Urinary bladder (tissue), 3 donors: ENCODE measurements at regions not wholly inside any gene's neighbourhood (a gene's known extent, or its start where the extent isn't known, plus 50 kb on each side); places are given as distances from the start of the nearest gene placed in this dataset.

Experiments used
- DNase-seq: peaks from one replicate; pipeline ENCODE4 v3.0.0-alpha.2; 2015; ENCODE audit errors: extremely low spot score
- H3K27ac ChIP-seq: one replicate; pipeline ENCODE4 v1.5.1; 2013; ENCODE audit warnings: low read depth, mild to moderate bottlenecking, moderate library complexity
- H3K36me3 ChIP-seq: one replicate; pipeline ENCODE4 v1.6.1; 2013; ENCODE audit warnings: mild to moderate bottlenecking, moderate library complexity; ENCODE audit not compliant: insufficient read depth
- H3K4me1 ChIP-seq: one replicate; pipeline ENCODE4 v1.6.1; 2013; ENCODE audit warnings: mild to moderate bottlenecking, moderate library complexity; ENCODE audit not compliant: insufficient read depth
- H3K4me3 ChIP-seq: one replicate; pipeline ENCODE4 v1.5.1; 2013; ENCODE audit warnings: low read depth, low read length
- WGBS: extraction: QIAGEN DNeasy Blood & Tissue Kit; methylation state at CpG from one replicate; pipeline ENCODE4 v1.1.7; 2013; 5-methylcytosine and 5-hydroxymethylcytosine counted together
- donor health status: healthy with polysubstance abuse.
- donor health status: healthy.

- Histone ChIP-seq H3K4me1 (no peaks in the 10 kb centered on the region), H3K27ac (no peak overlapping the region), H3K36me3 (no peaks in the 10 kb centered on the region), H3K4me3 (no peak overlapping the region)
- no peak for DNase-seq
- WGBS, result 80% methylated on average over 1 of the region's 1 CpG
Observed at GRCh38 chr7:45443263-45443662, 130.9 kb upstream of the ADCY1 start.

DNA sequence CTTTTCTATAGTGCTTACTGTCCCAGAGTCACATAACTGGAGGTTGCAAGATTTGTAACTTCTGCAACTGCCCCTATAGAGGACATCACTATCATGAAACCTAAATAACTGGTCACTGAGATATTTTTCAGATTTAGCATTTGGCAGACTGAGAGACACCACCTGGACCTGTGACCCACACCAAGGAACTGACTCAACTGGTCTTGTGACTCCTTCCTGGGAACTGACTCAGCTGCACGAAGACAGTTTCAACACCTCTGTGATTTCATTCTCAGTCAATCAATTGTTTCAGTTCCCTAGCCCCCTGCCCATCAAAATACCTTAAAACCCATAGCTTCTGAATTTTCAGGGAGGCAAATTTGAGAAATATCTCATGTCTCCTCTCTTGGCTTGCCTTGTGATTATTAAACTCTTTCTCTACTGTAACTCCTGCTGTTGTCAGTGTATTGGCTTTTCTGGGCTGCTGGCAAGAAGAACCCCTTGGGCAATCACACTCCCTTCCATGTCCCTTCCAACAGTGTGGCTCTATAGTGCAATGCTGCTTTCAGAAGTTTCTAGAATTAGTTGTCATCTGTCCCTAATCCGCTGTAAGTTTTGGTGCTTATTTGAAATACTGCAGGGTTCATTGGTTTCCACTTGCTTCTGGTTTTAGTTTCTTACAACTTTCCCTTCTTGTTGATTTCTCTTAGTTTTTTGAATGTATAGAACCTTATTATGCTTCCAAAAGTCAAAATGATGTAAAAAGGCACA, 127.8 kb upstream of the ADCY1 start:
- no peak for DNase-seq
- Histone ChIP-seq H3K4me1 (no peaks in the 10 kb centered on the region), H3K36me3 (no peaks in the 10 kb centered on the region), H3K27ac (no peak overlapping the region), H3K4me3 (no peak overlapping the region)
- WGBS, result 79% methylated on average over 2 of the region's 2 CpGs

GRCh38 chr7:45447296-45447695, 126.9 kb upstream of the ADCY1 start:
- H3K4me3 ChIP-seq, result no peak overlapping the region
- 71% methylated on average over 1 of the region's 1 CpG for WGBS
- no peak overlapping the region for H3K27ac ChIP-seq
- H3K4me1 ChIP-seq, result no peaks in the 10 kb centered on the region
- no peaks in the 10 kb centered on the region for H3K36me3 ChIP-seq
- no peak for DNase-seq

- no peak for DNase-seq
- no peak overlapping the region for H3K4me3 ChIP-seq
- H3K27ac ChIP-seq, result no peak overlapping the region
- H3K36me3 ChIP-seq, result no peaks in the 10 kb centered on the region
- no peaks in the 10 kb centered on the region for H3K4me1 ChIP-seq
- 89% methylated on average over 2 of the region's 2 CpGs for WGBS
Observed at GRCh38 chr7:45450571-45451204, 123.5 kb upstream of the ADCY1 start.

GRCh38 chr7:45451342-45452035, 122.7 kb upstream of the ADCY1 start:
- Histone ChIP-seq H3K36me3 (no peaks in the 10 kb centered on the region), H3K4me1 (no peaks in the 10 kb centered on the region), H3K4me3 (no peak overlapping the region), H3K27ac (no peak overlapping the region)
- DNase-seq, result no peak
- WGBS, result 57% methylated on average over 2 of the region's 2 CpGs

DNA sequence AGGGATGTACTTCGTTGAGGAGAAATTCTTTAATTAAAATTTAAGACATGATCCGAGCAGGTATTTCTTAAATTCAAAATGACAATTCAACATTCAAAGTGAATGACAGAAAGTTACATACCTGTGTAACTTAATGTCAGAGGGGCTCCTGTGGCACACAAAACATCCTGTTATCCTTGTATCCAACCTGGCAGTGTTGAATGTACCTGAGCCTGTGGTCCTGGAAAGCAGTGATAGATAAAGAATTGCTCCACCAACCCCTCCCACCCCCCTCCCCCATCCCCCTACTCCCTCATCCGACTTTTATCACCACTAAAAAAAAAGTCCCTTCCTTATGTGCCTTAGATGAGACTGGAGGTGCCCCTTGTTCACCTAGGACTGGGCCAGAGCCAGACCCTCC, 119.4 kb upstream of the ADCY1 start:
- no peaks in the 10 kb centered on the region for H3K4me1 ChIP-seq
- no peak for DNase-seq
- no peaks in the 10 kb centered on the region for H3K36me3 ChIP-seq
- no peak overlapping the region for H3K27ac ChIP-seq
- WGBS, result 59% methylated on average over 3 of the region's 3 CpGs
- H3K4me3 ChIP-seq, result no peak overlapping the region

DNA sequence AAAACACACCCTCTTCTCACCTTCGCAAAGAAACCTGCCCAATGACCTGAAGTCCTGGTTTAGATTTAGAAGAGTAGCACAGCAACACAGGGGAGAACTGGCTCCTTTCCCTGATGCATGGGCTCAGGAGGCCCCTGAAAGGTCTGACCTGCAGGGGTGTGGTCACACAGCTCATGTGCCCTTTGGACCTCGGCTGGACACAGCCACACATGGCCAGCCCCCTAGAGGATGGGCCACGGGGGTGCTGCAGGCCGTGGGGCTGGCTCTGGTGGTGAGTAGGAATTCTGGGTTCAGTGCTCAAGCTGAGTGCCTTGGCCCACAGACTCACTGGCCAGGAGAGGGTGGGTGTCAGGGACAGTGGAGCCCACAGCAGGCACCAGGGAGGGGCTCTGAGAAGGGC, 118.5 kb upstream of the ADCY1 start:
- no peak for DNase-seq
- H3K4me3 ChIP-seq, result no peak overlapping the region
- no peak overlapping the region for H3K27ac ChIP-seq
- no peaks in the 10 kb centered on the region for H3K4me1 ChIP-seq
- WGBS, result 67% methylated on average over 4 of the region's 4 CpGs
- no peaks in the 10 kb centered on the region for H3K36me3 ChIP-seq

DNA sequence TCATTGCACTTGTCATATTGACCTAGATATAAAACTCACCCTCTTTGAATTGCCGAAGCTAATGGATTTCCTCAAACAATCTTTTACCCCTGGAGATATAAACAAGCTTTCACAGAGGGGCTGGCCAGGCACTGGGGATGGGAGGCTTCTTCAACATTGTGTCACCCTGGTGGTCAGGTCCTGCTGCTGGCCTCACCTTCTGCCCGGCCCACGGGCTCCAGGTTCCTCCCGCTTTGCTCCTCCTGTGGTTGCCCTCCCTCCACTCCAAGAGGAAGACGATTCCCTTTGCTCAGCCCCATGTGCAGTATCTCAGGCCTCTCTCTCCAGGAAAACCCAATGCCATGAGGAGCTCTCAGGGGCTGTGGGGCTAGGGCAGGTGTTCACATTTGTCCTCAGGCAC, 118.1 kb upstream of the ADCY1 start:
- Histone ChIP-seq H3K4me1 (no peaks in the 10 kb centered on the region), H3K4me3 (no peak overlapping the region), H3K27ac (no peak overlapping the region), H3K36me3 (no peaks in the 10 kb centered on the region)
- DNase-seq, result no peak
- 67% methylated on average over 5 of the region's 5 CpGs for WGBS

DNA sequence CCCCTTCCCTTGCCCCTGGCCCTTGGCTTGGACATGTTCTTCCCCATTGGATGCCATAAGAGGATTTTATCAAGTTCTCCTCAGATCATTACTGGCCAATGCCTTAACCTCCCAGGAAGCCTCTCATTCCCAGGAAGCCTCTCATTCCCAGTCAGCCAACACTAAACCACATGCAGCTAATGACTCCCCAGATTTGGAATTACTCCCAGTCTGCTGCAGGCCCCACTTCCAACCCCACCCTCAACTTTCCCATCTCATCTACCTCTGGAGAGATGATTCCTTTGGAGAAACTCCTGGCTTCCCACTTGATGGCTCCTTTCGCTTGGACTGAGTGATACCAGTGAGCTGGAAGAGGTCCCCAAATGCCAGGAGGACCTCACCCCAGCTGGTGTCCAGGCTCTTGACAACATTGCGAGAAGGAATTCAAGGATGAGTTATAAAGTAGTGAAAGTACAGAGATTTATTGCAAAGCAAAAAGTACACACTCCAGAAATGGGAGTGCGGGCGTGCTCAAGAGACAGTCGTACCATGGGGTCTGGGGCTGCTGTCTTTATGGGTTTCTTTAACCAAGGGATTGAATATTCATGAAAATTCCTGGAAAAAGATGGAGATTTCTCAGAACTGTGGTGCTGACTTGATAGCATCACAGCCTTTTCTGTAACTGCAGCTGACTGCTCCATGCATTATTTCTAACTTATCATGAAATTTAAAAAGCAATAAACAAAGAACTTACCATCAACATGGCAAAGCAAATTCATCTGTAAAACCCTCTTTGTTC, 117.2 kb upstream of the ADCY1 start:
- no peak for DNase-seq
- H3K36me3 ChIP-seq, result no peaks in the 10 kb centered on the region
- no peak overlapping the region for H3K27ac ChIP-seq
- no peak overlapping the region for H3K4me3 ChIP-seq
- WGBS, result 67% methylated on average over 5 of the region's 5 CpGs
- no peaks in the 10 kb centered on the region for H3K4me1 ChIP-seq

DNA sequence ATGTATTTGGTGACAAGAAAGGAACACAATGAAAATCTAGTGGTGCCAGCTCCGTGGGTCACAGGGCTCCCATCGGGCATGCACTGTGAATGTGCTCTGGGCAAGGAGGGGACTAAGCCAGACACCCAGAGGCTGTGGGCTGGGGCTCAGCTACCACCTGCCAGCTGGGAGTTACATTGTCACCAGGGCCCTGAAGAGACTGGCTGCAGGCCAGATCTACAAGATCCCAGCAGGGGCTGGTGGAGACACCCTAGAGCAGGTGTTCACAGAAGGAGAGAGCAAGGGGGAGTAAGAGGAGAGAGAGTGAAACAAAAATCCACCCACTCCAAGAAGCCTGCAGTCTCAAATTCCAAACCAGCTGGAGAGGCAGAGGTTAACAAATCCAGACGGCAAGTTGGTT, 116.6 kb upstream of the ADCY1 start:
- 63% methylated on average over 3 of the region's 3 CpGs for WGBS
- DNase-seq, result no peak
- Histone ChIP-seq H3K27ac (no peak overlapping the region), H3K4me3 (no peak overlapping the region), H3K36me3 (no peaks in the 10 kb centered on the region), H3K4me1 (no peaks in the 10 kb centered on the region)

DNA sequence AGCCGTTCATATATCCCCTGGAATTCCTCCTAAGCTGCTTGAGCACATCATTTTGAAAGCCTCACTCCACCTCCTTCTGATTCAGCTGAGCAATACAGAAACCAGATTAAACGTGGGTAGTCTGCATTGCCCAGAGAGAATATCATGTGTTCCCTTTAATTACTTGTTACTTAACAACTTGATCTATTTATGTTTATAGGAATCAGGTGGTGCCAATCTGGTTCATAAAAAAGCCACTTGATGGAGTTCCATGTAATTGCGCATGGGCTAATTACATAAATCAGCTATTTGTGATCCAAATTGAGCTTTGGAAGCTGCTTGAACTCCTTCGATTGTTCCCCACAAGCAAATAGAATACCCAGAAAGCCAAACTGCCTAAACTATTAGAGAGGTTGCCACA, 114.7 kb upstream of the ADCY1 start:
- H3K36me3 ChIP-seq, result no peaks in the 10 kb centered on the region
- no peak overlapping the region for H3K4me3 ChIP-seq
- H3K4me1 ChIP-seq, result no peaks in the 10 kb centered on the region
- no peak for DNase-seq
- H3K27ac ChIP-seq, result no peak overlapping the region
- WGBS, result 54% methylated on average over 4 of the region's 4 CpGs

GRCh38 chr7:45460379-45460778, 113.8 kb upstream of the ADCY1 start:
- WGBS, result 82% methylated on average over 3 of the region's 3 CpGs
- no peak for DNase-seq
- H3K27ac ChIP-seq, result no peak overlapping the region
- no peaks in the 10 kb centered on the region for H3K4me1 ChIP-seq
- H3K4me3 ChIP-seq, result no peak overlapping the region
- no peaks in the 10 kb centered on the region for H3K36me3 ChIP-seq

GRCh38 chr7:45461026-45461425, 113.1 kb upstream of the ADCY1 start:
- WGBS, result 74% methylated on average over 3 of the region's 3 CpGs
- Histone ChIP-seq H3K4me3 (no peak overlapping the region), H3K27ac (no peak overlapping the region), H3K4me1 (no peaks in the 10 kb centered on the region), H3K36me3 (no peaks in the 10 kb centered on the region)
- no peak for DNase-seq
